HG03575 (cell line): ENCODE measurements at regions not wholly inside any gene's neighbourhood (a gene's known extent, or its start where the extent isn't known, plus 50 kb on each side); places are given as distances from the start of the nearest gene placed in this dataset.

ENCODE experiments used
- ATAC-seq: cut with Tn5 transposase; IDR thresholded peaks from one replicate; pipeline ENCODE4 v1.9.1; 2021; ENCODE audit not compliant: unreplicated experiment, insufficient number of reproducible peaks, low FRiP score; ENCODE audit errors: extremely low read depth

DNA sequence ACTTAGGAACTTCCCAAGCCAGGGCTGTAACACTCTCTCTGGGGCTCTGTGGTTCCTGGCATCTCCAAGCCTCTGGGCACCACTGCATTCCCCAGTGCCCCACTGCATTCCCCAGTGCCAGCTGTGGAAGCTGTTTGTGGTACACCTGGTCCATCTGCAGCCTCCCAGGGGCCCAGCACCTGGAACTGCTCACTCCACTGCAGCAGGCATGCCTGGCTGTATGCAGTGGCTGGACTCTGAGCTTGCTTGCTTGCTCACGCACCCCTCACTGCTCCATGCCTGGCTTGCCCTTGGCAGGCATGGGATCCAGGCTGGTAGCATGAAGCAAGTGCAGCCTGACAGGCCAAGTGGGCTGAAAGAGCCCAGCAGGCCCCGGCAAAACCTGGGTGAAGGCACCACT lies 512.1 kb downstream of the SQOR start:
- no peak for ATAC-seq

DNA sequence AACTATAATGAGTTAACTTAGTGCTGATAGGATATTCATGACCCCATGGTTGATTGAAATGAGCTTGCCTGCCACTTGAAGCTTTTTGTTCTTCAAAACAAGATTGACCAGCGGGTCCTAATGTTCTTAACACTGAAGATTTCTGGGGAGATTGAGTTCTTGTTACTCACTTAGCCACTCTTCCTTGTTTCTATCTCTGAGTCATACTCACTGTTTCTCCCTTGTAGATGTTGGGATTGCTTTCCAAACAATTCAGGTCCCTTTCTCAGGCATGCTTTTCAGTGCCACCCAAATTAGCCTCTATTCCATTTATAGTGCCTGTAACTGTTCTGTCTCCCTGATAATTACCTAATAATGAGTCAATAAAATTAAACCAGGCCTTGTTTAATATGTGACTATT lies 517.0 kb downstream of the SQOR start:
- ATAC-seq, result no peak

DNA sequence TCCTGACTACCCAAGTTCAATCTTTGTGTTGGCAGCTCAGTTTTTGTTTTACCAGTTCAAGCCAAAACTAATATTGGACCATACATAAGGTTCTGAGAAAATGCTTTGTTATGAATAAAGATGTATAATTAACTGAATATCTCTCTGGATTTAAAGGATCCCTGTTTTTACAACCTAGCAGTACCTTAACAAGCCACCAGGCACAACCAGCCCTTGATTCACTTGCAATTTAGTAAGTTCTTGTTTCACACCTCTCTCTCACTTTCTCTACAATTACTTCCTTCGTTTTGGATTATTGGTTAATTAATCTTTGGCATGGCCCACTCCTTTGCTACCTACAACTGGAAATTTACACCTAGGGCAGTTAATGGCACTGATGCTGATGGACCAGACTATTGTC lies 531.9 kb downstream of the SQOR start:
- no peak for ATAC-seq

DNA sequence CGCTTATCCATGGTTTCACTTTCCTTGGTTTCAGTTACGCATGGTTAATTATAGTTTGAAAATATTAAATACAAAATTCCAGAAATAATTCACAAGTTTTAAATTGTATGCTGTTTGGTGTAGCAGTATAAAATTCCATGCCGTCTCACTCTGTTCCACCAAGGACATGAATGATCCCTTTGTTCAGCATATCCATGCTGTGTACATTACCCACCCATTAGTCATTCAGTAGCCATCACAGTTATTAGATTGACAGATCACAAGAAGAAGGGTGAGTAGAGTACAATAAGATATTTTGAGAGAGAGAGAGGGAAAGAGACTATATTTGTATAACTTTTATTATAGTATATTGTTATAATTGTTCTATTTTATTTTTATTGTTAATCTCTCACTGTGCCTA lies 535.5 kb downstream of the SQOR start:
- no peak for ATAC-seq

DNA sequence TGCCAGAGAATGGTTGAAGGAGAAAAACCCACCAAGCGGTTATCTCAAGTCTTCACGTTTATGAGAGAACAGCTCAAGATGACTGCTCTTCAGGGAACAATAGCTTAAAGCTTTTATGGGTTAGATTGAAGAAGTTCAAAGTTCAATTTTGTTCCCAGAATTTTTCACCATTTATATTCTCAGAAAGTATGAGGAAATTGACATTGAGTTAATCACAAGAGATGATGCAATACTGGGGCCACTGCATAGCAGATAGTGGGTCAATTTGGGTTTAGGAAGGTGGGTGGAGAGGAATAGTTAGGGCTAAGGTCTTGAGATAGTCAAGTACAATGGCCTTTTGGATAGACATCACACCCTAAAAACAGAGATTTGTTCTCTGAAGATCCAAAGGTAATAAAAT lies 539.3 kb downstream of the SQOR start:
- ATAC-seq, result no peak

DNA sequence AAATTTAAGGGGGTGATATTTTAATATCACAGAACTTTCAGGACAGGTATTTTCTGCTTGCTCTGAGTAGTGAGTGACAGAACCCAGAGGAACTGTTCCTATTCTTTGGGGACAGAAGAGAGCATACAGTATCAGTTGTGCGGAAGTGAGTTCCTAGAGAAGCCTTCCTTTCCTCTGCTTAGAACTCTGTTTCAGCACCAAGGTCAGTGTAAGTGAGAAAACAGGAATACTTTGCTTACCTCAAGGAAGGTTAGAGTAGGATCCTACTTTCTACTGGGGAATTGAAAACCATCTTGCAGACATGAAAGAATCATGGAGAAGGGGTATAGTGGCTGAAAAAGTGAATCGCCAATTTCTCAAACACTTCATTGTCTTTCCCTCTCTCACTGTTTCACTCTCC lies 542.4 kb downstream of the SQOR start:
- no peak for ATAC-seq

DNA sequence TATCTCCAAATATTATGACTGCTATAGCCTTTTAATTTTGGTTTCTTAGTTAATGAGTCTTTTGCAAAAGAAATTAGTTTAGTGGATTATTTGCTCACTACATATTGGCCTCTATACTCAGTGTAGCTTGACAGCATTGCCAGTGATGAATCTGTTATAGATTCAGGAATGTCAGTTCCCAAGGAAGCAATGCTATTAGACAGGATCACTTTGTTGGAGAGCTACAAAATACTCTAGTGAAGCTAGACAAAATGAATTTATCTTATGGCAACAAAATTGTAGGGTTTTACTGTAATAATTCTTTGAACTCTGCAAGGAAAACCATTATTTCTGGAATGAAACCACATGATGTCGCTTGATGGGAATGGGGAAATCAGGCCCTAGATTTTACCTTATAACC lies 543.3 kb downstream of the SQOR start:
- ATAC-seq, result no peak

DNA sequence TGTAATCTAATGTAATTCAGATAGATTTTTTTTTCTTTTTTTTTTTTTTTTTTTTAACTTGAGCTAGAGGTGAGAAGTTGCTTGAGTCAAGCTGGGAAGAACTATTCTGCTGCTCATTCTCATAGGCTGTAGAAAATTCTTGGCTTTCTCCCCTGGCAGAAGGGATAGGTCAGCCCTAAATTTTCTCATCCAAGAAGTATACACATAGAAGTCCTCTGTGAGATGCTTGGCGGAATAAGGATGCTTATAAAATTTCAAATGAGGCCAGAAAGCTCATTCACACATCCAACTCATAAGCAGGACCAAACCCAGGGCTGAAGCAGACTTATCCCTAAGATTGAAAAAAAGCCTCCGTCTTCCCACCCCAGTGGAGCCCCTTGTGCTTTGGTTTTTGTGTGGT lies 572.5 kb downstream of the SQOR start:
- no peak for ATAC-seq

DNA sequence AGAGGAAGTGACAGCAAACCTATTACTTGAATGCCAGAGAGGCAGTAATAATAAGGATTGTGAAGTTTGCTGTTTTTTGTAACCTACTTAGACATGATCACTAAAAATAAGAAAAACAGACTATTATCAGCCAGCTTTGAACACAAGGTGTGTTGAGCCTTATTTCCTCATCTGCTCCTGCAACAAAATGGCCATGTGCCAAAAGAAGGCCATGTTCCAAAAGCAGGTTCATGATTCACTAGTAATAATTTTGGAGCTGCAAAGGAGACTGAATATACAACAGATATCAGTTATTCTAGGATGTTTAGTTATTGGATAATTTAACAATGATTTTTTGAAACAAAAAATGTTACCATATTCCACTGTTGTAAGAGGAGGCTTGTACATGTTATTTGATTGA lies 578.7 kb downstream of the SQOR start:
- no peak for ATAC-seq

DNA sequence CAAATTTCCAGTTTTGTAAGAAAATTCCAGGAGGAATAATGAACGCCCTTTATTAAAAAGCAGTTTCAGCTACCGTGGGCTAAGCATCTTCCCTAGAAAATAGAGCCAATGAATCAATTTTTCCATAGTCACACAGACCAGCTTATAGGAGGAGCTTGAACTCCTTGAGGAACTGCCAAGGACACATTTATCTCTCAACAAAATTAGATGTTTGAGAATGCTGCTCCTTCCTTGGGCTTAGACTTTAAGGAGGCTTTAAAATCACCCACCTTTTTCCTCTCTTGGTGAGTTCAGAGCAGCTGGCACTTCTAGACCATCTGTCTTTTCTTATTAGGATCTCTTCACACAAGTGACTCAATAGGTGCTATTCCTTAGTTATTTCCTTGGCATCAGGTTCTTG lies 588.0 kb downstream of the SQOR start:
- ATAC-seq, result no peak

DNA sequence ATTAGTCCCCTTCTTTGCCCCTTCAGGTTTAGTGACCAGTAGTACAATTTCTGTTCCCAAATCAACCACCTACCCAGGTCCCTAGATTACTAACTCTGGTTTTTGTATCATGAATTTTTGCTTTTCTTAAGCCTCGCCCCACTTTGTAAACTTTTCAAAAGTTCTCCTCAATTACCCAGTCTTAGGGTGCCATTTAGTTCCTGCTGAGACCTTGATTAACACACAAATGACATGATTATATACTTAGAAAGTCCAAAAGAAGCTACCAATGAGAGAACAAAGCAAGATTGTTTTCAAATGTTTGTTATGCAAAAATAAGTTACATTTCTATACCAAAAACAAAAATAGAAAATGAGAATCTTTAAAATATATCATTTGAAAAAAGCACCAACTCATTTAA lies 594.4 kb downstream of the SQOR start:
- ATAC-seq, result no peak

DNA sequence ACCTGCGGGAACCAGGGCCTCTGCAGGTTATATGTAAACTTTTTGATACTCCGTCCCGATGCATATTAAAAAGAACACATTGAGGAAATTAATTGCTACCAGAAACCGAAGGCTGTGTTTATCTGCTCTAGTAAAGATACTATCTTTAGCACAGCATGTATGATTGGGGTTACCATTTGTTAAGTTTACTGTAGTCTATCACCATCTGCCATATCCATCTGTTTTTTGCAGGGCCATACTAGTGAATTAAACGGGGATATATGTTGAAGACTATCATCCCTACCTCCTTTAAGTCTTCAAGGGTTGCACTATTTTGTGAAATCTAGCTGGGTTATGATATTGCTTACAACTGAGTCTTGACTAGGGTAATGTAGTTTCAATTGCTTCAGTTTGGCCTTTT lies 597.0 kb downstream of the SQOR start:
- no peak for ATAC-seq

DNA sequence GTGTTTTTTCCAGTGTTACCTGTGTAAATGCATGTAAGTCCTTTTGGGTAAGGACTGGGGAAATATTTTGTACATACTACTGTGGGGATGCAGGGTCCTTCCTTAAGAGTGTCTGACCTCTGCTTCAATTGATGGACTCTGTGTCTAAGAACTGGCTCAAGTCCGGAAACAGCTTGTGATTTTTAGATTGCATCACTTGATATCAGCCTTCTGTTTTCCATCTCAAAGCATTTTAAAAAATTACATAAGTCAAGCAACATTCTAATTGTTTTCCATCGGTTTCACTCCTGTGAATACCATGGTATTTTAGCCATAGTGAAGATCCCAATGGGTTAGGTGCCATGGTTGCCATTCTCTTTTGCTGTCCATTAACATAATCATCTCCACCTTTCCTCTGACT lies 597.6 kb downstream of the SQOR start:
- ATAC-seq, result no peak

DNA sequence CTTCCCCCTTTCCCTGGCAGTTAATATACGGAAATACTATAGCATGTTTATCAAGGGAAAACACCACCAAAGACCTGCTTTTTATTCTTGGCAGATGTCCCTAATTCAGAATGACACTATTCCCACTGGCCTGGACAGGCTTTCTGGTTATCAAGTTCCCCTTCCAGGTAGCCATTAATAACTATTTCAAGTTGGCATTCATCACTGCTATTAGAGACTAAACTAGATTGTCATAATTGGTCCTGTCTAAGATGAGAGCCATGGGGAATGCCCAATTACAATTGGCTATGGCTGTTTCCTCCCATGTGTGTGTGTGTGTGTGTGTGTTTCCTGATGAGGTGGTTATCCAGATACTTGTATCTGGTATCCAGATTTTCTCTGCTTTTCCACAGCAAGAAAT lies 608.1 kb downstream of the SQOR start:
- ATAC-seq, result no peak

DNA sequence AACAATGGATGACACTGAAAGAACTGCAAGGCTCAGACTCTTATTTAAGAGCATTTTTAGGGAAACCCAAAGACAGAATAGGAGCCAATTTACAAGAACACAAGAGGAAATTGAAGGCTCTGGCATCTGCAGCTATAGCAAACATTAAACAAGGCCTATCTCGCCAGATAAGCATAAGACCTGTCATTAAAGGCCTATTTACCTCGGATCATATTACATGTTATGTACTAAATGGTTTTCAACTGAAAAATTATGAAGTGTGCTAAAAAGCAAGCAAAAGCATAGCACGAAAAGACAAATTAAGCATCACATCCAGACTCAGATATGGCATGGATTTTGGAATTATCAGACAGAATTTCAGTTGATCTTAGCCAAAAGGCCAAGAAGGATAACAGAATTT lies 617.1 kb downstream of the SQOR start:
- ATAC-seq, result no peak

DNA sequence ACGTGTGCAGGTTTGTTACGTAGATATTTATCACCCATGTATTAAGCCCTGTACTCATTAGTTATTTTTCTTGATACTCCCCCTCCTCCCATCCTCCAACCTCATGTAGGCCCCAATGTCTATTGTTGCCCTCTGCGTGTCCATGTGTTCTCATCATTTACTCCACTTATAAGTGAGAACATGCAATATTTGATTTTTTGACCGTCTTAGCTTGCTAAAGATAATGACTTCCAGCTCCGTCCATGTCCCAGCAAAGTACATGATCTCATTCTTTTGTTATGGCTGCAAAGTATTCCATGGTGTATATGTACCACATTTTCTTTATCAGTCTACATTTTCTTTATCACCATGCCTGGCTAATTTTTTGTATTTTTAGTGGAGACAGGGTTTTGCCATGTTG lies 623.2 kb downstream of the SQOR start:
- no peak for ATAC-seq

DNA sequence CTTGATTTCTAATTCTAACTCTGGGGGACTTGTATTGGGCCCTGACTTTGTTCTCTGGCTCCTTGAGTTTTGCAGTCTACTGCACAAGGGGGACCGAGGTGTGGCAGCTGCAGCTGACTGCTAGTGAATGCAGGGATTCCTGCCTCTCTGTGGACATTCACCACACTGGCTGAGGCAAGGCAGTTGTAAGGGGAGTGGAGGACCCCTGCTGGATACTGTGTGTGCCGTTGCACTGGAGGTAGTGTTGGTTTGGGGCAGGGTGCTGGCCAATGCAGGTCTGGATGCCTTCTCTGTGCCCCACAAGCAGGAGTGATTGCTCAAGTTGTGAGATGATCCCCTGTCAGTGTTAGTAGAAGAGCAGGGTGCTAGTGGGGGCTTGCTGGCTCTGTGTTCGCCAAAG lies 626.1 kb downstream of the SQOR start:
- ATAC-seq, result no peak

DNA sequence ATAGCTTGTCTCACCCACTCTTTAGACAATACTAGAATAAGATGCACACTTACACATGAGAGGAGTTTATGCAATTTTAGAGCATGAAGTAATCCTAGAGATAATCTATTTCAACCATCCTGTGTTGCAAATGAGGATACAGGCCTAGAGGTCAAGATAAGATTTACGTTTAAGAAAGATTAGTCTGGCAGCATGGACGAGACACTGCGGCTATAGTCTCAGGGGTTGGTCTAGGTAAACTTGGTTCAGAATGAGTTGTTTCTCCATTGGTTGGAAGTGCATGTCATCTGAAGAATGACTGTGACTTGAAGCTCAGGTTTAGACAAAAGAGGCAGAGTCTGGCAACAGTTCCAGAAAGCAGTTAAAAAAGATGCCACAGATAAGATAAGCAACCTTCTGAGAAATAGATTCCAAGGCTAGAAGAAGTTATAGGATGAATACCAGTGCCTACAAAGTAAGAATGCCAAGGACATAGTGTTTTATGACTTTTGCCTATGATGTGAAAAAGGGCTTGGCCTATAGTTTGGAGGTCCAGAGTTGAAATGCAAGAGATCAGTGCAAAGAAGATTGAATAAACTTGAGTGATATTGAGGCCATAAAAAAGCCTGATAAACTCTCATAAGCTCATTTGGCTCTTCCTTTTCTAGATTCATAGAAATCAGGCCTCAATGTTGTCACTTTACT lies 631.0 kb downstream of the SQOR start:
- no peak for ATAC-seq

DNA sequence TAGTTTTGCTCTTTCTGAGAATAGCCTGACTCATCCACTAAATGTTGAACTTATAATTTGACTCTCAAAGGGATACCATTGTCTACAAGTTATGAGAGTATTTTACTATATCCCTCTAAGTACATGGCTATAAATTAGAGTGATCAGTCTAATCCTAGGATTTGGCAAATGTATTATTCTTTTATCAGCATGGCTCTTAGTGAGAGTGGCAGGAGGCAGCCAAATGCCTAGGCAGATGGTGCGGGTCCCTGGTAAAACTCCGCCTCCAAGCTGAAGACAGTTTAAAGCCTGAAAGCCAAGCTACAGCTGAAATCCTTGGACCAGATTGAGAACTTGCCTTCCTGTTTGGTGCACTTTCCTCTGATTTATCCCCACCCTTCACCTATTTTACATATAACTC lies 631.8 kb downstream of the SQOR start:
- no peak for ATAC-seq

DNA sequence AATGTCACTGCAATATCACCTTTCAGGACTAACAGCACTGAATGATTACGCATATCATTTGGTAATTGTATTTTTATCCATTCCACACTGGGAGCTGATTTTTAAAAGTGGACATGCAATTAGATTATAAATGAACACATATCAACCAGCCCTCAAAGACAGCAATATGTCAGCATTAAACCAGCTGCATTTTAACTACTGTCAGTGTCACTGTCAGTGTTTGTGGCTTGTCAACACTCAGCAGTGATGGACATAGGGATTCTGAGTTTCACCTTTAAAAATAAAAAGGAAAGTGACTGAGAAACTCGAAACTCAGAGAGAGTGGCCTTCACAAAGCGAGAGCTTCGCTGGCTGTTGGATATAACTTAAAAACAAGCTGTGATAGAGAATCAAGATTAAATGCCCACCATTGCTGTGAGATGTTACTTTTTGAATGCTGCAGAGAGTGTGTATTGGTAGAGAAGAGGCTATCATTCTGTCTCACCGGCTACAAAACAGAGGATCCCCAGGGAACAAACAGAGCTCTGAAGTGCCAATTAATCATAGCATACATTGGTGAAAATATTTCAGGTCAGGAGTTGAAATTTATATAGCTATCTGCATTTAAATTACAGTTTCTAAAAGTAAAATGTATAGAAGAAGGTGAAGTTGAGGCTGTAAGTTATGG lies 635.8 kb downstream of the SQOR start:
- no peak for ATAC-seq

DNA sequence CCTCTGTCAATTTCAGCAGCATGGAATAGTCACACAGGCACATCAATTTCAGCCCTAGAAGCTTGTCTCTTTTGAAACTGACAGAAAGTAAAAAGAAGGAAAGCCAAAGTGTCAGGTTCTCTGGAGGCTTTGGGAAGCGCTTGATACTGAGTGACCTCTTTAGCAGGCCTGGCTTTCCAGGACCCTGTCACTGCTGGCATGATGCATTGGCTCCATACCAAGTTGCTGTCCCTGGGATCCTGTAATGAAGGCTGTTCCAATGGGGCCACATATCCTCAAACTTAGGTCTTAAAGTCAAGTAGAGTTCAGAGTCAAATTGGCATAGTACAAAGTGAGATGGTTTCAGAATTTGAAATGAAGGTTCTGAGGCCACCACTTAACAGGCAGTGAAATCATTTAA lies 640.9 kb downstream of the SQOR start:
- no peak for ATAC-seq
